Lower leg skin (tissue), 3 donors: ENCODE measurements at regions not wholly inside any gene's neighbourhood (a gene's known extent, or its start where the extent isn't known, plus 50 kb on each side); places are given as distances from the start of the nearest gene placed in this dataset.

Source experiments
- POLR2A ChIP-seq, 2 donors: fragments of 450-650 bp; IDR thresholded peaks; one replicate each; pipeline ENCODE4 v1.6.1; 2016 to 2017; ENCODE audit warnings: antibody characterized with exemption in 2 of 2, mild to moderate bottlenecking in 1 of 2, moderate library complexity in 1 of 2
- TF ChIP-seq, protein P1 (sequence below), 3 donors: fragments of 450-650 bp; IDR thresholded peaks; one replicate each; pipeline ENCODE4 v1.5.1; 2016; ENCODE audit warnings: antibody characterized with exemption in 3 of 3, mild to moderate bottlenecking in 3 of 3, moderate library complexity in 2 of 3

DNA sequence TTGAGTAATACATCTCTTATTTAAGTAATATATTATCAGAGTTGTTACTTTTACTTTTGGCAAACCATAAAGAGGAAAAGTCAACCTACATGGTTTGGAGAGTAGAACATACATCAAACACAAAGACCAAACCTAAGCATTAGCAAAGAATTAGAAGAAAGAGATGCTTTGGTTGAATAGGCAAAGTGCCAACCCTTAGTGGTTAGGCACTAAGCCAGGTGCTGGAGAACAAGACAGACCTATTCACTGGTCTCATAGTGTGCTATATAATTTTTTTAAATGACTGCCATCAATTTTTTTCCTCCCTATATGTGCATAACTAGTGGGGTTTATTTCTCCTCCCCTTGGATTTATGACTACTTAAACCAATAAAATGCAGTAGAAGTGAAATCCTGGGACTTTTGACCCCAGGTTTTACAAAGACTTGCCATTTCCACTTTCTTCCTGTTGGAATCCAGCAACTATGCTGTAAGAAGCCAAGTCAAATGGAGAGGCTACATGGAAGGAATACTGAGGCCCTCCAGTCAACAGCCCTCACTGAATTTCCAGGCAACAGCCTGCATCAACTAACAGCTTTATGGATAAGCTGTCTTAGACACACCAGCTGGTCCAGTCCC is 69.8 kb upstream of the HAO2 start:
- TF ChIP-seq, protein P1, sequence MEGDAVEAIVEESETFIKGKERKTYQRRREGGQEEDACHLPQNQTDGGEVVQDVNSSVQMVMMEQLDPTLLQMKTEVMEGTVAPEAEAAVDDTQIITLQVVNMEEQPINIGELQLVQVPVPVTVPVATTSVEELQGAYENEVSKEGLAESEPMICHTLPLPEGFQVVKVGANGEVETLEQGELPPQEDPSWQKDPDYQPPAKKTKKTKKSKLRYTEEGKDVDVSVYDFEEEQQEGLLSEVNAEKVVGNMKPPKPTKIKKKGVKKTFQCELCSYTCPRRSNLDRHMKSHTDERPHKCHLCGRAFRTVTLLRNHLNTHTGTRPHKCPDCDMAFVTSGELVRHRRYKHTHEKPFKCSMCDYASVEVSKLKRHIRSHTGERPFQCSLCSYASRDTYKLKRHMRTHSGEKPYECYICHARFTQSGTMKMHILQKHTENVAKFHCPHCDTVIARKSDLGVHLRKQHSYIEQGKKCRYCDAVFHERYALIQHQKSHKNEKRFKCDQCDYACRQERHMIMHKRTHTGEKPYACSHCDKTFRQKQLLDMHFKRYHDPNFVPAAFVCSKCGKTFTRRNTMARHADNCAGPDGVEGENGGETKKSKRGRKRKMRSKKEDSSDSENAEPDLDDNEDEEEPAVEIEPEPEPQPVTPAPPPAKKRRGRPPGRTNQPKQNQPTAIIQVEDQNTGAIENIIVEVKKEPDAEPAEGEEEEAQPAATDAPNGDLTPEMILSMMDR (IDR thresholded peaks at IDR 0.05): no peak
- no peak for TF ChIP-seq POLR2A (IDR thresholded peaks at IDR 0.05)
